ENCODE measurements at regions not wholly inside any gene's neighbourhood (a gene's known extent, or its start where the extent isn't known, plus 50 kb on each side); places are given as distances from the start of the nearest gene placed in this dataset.

GRCh38 chr12:61072717-61073116, 1187.5 kb upstream of the USP15 start:
- TF ChIP-seq ZNF174 (tag by site-specific recombination; IDR thresholded peaks at IDR 0.05) (no peak), ZNF350 (tag by site-specific recombination; IDR thresholded peaks at IDR 0.05) (no peak), ZNF76 (tag by site-specific recombination; IDR thresholded peaks at IDR 0.05; ENCODE audit: borderline replicate concordance, low read depth) (no peak), HOXD13 (CRISPR knock-in tag; IDR thresholded peaks at IDR 0.05; ENCODE audit: borderline replicate concordance) (no peak), ZNF664 (tag by site-specific recombination; IDR thresholded peaks at IDR 0.05) (no peak), BCL11B (tag by site-specific recombination; IDR thresholded peaks at IDR 0.05; ENCODE audit: low read depth) (no peak), ZNF354C (tag by site-specific recombination; IDR thresholded peaks at IDR 0.05; ENCODE audit: borderline replicate concordance, low read depth) (no peak), EGR2 (tag by site-specific recombination; IDR thresholded peaks at IDR 0.05; ENCODE audit: low read depth) (no peak), ZNF426 (tag by site-specific recombination; IDR thresholded peaks at IDR 0.05) (peak; percentile 27), ZNF214 (tag by site-specific recombination; IDR thresholded peaks at IDR 0.05; ENCODE audit: borderline replicate concordance) (no peak), ZNF654 (tag by site-specific recombination; IDR thresholded peaks at IDR 0.05; ENCODE audit: low read depth) (no peak), ZNF555 (tag by site-specific recombination; conservative IDR thresholded peaks at IDR 0.05) (0 out of 2 replicates have a peak, but pooled peaks have one; percentile 9)
- TF ChIP-seq, protein P1, sequence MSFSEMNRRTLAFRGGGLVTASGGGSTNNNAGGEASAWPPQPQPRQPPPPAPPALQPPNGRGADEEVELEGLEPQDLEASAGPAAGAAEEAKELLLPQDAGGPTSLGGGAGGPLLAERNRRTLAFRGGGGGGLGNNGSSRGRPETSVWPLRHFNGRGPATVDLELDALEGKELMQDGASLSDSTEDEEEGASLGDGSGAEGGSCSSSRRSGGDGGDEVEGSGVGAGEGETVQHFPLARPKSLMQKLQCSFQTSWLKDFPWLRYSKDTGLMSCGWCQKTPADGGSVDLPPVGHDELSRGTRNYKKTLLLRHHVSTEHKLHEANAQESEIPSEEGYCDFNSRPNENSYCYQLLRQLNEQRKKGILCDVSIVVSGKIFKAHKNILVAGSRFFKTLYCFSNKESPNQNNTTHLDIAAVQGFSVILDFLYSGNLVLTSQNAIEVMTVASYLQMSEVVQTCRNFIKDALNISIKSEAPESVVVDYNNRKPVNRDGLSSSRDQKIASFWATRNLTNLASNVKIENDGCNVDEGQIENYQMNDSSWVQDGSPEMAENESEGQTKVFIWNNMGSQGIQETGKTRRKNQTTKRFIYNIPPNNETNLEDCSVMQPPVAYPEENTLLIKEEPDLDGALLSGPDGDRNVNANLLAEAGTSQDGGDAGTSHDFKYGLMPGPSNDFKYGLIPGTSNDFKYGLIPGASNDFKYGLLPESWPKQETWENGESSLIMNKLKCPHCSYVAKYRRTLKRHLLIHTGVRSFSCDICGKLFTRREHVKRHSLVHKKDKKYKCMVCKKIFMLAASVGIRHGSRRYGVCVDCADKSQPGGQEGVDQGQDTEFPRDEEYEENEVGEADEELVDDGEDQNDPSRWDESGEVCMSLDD (tag by site-specific recombination; IDR thresholded peaks at IDR 0.05): no peak
- H3K4me1 ChIP-seq (ENCODE audit: control insufficient read depth, insufficient read depth, low read length): no peaks in the 10 kb centered on the region
- no peak overlapping the region for H3K4me3 ChIP-seq (ENCODE audit: low read depth, low read length)
- H3K27ac ChIP-seq (ENCODE audit: extremely low read depth, low read depth, low read length): no peak overlapping the region
- no peaks in the 10 kb centered on the region for H3K9me3 ChIP-seq (ENCODE audit: control insufficient read depth, insufficient read depth, low read depth, low read length)
- POLR2A ChIA-PET: no interaction called here
- CTCF ChIA-PET: no interaction called here
- H3K36me3 ChIP-seq (ENCODE audit: control insufficient read depth in 2 of 2, insufficient read depth in 1 of 2, low read length in 2 of 2): no peaks in the 10 kb centered on the region

DNA sequence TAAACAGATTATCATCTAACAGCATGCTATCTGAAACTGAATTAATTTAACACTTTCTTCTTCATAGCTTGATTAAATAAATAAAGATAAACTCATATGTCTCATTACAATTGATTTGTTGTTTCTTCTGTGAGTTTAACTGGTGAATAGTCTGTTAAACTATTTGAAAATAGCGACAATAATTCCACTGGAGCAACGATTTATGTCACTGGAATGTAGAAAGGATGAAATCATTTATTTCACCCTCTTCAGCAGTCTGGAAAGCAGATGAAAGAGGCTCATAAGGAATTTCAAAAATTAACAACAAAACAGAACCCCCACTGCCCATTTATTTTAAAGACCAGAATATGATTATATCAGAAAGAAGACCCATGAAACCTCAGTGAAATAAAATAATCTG, 1165.1 kb upstream of the USP15 start:
- POLR2A ChIA-PET: no interaction called here
- Histone ChIP-seq H3K9me3 (ENCODE audit: control insufficient read depth, insufficient read depth, low read depth, low read length) (no peaks in the 10 kb centered on the region), H3K36me3 (ENCODE audit: control insufficient read depth in 2 of 2, insufficient read depth in 1 of 2, low read length in 2 of 2) (no peaks in the 10 kb centered on the region), H3K4me3 (ENCODE audit: low read depth, low read length) (no peak overlapping the region), H3K27ac (ENCODE audit: extremely low read depth, low read depth, low read length) (no peak overlapping the region), H3K4me1 (ENCODE audit: control insufficient read depth, insufficient read depth, low read length) (no peaks in the 10 kb centered on the region)
- no peak for TF ChIP-seq ZNF248 (tag by site-specific recombination; IDR thresholded peaks at IDR 0.05)
- TF ChIP-seq ZBTB17 (tag by site-specific recombination; IDR thresholded peaks at IDR 0.05): no peak
- no peak for TF ChIP-seq GLIS2 (tag by site-specific recombination; IDR thresholded peaks at IDR 0.05)
- no peak for TF ChIP-seq SP2 (tag by site-specific recombination; IDR thresholded peaks at IDR 0.05)
- TF ChIP-seq, protein P2, sequence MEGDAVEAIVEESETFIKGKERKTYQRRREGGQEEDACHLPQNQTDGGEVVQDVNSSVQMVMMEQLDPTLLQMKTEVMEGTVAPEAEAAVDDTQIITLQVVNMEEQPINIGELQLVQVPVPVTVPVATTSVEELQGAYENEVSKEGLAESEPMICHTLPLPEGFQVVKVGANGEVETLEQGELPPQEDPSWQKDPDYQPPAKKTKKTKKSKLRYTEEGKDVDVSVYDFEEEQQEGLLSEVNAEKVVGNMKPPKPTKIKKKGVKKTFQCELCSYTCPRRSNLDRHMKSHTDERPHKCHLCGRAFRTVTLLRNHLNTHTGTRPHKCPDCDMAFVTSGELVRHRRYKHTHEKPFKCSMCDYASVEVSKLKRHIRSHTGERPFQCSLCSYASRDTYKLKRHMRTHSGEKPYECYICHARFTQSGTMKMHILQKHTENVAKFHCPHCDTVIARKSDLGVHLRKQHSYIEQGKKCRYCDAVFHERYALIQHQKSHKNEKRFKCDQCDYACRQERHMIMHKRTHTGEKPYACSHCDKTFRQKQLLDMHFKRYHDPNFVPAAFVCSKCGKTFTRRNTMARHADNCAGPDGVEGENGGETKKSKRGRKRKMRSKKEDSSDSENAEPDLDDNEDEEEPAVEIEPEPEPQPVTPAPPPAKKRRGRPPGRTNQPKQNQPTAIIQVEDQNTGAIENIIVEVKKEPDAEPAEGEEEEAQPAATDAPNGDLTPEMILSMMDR (tag by site-specific recombination; IDR thresholded peaks at IDR 0.05): no peak
- TF ChIP-seq, protein P3, sequence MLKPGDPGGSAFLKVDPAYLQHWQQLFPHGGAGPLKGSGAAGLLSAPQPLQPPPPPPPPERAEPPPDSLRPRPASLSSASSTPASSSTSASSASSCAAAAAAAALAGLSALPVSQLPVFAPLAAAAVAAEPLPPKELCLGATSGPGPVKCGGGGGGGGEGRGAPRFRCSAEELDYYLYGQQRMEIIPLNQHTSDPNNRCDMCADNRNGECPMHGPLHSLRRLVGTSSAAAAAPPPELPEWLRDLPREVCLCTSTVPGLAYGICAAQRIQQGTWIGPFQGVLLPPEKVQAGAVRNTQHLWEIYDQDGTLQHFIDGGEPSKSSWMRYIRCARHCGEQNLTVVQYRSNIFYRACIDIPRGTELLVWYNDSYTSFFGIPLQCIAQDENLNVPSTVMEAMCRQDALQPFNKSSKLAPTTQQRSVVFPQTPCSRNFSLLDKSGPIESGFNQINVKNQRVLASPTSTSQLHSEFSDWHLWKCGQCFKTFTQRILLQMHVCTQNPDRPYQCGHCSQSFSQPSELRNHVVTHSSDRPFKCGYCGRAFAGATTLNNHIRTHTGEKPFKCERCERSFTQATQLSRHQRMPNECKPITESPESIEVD (tag by site-specific recombination; IDR thresholded peaks at IDR 0.05): no peak
- no peak for TF ChIP-seq ZXDB (tag by site-specific recombination; IDR thresholded peaks at IDR 0.05)
- TF ChIP-seq ZNF624 (tag by site-specific recombination; IDR thresholded peaks at IDR 0.05): no peak
- TF ChIP-seq ZNF157 (tag by site-specific recombination; IDR thresholded peaks at IDR 0.05): no peak
- TF ChIP-seq ZNF785 (tag by site-specific recombination; IDR thresholded peaks at IDR 0.05): no peak
- TF ChIP-seq, protein P4, sequence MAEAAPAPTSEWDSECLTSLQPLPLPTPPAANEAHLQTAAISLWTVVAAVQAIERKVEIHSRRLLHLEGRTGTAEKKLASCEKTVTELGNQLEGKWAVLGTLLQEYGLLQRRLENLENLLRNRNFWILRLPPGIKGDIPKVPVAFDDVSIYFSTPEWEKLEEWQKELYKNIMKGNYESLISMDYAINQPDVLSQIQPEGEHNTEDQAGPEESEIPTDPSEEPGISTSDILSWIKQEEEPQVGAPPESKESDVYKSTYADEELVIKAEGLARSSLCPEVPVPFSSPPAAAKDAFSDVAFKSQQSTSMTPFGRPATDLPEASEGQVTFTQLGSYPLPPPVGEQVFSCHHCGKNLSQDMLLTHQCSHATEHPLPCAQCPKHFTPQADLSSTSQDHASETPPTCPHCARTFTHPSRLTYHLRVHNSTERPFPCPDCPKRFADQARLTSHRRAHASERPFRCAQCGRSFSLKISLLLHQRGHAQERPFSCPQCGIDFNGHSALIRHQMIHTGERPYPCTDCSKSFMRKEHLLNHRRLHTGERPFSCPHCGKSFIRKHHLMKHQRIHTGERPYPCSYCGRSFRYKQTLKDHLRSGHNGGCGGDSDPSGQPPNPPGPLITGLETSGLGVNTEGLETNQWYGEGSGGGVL (tag by site-specific recombination; IDR thresholded peaks at IDR 0.05): no peak
- no peak for TF ChIP-seq IKZF3 (tag by site-specific recombination; IDR thresholded peaks at IDR 0.05)
- no peak for TF ChIP-seq ZFP3 (tag by site-specific recombination; IDR thresholded peaks at IDR 0.05; ENCODE audit: low read depth)
- TF ChIP-seq ZNF555 (tag by site-specific recombination; conservative IDR thresholded peaks at IDR 0.05): no peak
- CTCF ChIA-PET: no interaction called here

All from HEK293 (cell line).